Gastroesophageal sphincter (tissue), 3 donors: ENCODE measurements at regions not wholly inside any gene's neighbourhood (a gene's known extent, or its start where the extent isn't known, plus 50 kb on each side); places are given as distances from the start of the nearest gene placed in this dataset.

Experiments
- CTCF ChIP-seq, 4 experiments: fragments of 200-600 bp in 2 of 4; fragments of 450-650 bp in 2 of 4; sonication (generic) in 1 of 4; IDR thresholded peaks; one replicate each; pipeline ENCODE4 v1.5.1; 2017 to 2019; ENCODE audit warnings: antibody characterized with exemption in 4 of 4, mild to moderate bottlenecking in 2 of 4, moderate library complexity in 2 of 4
- POLR2A ChIP-seq, 2 donors: fragments of 450-650 bp; IDR thresholded peaks; one replicate each; pipeline ENCODE4 v1.6.1; 2017; ENCODE audit warnings: antibody characterized with exemption in 2 of 2, mild to moderate bottlenecking in 2 of 2, moderate library complexity in 1 of 2
- POLR2AphosphoS5 ChIP-seq: sonication (generic); formaldehyde crosslinking; IDR thresholded peaks from one replicate; pipeline ENCODE4 v1.6.1; 2017; ENCODE audit warnings: antibody characterized with exemption

GRCh38 chr5:18720002-18720401, 1085.7 kb downstream of the TAF11L14 start:
- TF ChIP-seq CTCF (IDR thresholded peaks at IDR 0.05) (no peak), POLR2A (IDR thresholded peaks at IDR 0.05) (no peak), POLR2AphosphoS5 (no peak)
